Naive thymus-derived CD4-positive, alpha-beta T cell (primary cell): ENCODE measurements at regions not wholly inside any gene's neighbourhood (a gene's known extent, or its start where the extent isn't known, plus 50 kb on each side); places are given as distances from the start of the nearest gene placed in this dataset.

Experiments used
- ATAC-seq: fragments of 150-1000 bp; cut with Tn5 transposase; 2 replicates; pipeline ENCODE4 v1.10.0; 2021; ENCODE audit warnings: mild to moderate bottlenecking, moderate library complexity
- CTCF ChIA-PET: fragments of 350-600 bp; sonication (Branson Sonifier 250); formaldehyde crosslinking; loops from one replicate; lab custom pipeline; 2021; ENCODE audit warnings: antibody characterized with exemption; lab: Charles Lee
- POLR2A ChIA-PET: fragments of 350-600 bp; sonication (Branson Sonifier 250); formaldehyde crosslinking; loops from one replicate; lab custom pipeline; 2021; ENCODE audit warnings: antibody characterized with exemption, inconsistent platforms; lab: Charles Lee
- DNase-seq, 9 donors: peaks; one replicate each; pipeline versions ENCODE4 v3.0.0 to v3.0.0-alpha.2; 2020 to 2022; ENCODE audit warnings: mixed read lengths in 1 of 9
- H3K27ac ChIP-seq: one replicate; pipeline ENCODE4 v1.7.0; 2013; ENCODE audit warnings: mild to moderate bottlenecking, low read depth, low read length, moderate library complexity
- H3K27me3 ChIP-seq, 2 donors: one replicate each; pipeline ENCODE4 v1.7.0; 2013; ENCODE audit warnings: low read length in 2 of 2, mild to moderate bottlenecking in 2 of 2, moderate library complexity in 2 of 2; ENCODE audit not compliant: control insufficient read depth in 2 of 2, insufficient read depth in 2 of 2
- H3K36me3 ChIP-seq, 3 experiments: 1 replicate in 2 of 3; 2 replicates in 1 of 3; pipeline ENCODE4 v1.7.0; 2013; ENCODE audit warnings: low read length in 3 of 3, mild to moderate bottlenecking in 3 of 3, moderate library complexity in 1 of 3; ENCODE audit not compliant: insufficient read depth in 3 of 3, control insufficient read depth in 2 of 3
- H3K4me1 ChIP-seq, 2 donors: one replicate each; pipeline ENCODE4 v1.7.0; 2013; ENCODE audit warnings: low read length in 2 of 2, mild to moderate bottlenecking in 2 of 2, moderate library complexity in 1 of 2; ENCODE audit not compliant: control insufficient read depth in 2 of 2, insufficient read depth in 2 of 2
- H3K4me3 ChIP-seq: 2 replicates; pipeline ENCODE4 v1.7.0; 2013; ENCODE audit warnings: mild to moderate bottlenecking, low read length
- H3K9me3 ChIP-seq, 3 experiments: 1 replicate in 2 of 3; 2 replicates in 1 of 3; pipeline ENCODE4 v1.7.0; 2013; ENCODE audit warnings: low read length in 3 of 3; ENCODE audit not compliant: control insufficient read depth in 2 of 3
- H3K27ac Mint-ChIP-seq, 9 donors: one replicate each; pipeline ENCODE4 v1.8.0; 2020 to 2022; ENCODE audit warnings: mixed read lengths in 9 of 9, mild to moderate bottlenecking in 8 of 9, moderate library complexity in 5 of 9, inconsistent platforms in 2 of 9
- H3K27me3 Mint-ChIP-seq, 5 donors: one replicate each; pipeline ENCODE4 v1.8.0; 2021 to 2022; ENCODE audit warnings: mixed read lengths in 5 of 5, mild to moderate bottlenecking in 1 of 5
- H3K36me3 Mint-ChIP-seq, 5 donors: one replicate each; pipeline ENCODE4 v1.8.0; 2020 to 2022; ENCODE audit warnings: mixed read lengths in 5 of 5, mild to moderate bottlenecking in 3 of 5, inconsistent platforms in 1 of 5
- H3K4me1 Mint-ChIP-seq, 7 donors: one replicate each; pipeline ENCODE4 v1.8.0; 2020 to 2022; ENCODE audit warnings: mixed read lengths in 7 of 7, mild to moderate bottlenecking in 3 of 7, inconsistent platforms in 1 of 7
- H3K4me3 Mint-ChIP-seq, 10 donors: one replicate each; pipeline ENCODE4 v1.8.0; 2020 to 2022; ENCODE audit warnings: mild to moderate bottlenecking in 10 of 10, mixed read lengths in 10 of 10, moderate library complexity in 6 of 10, inconsistent platforms in 2 of 10
- H3K9me3 Mint-ChIP-seq, 11 donors: one replicate each; pipeline ENCODE4 v1.8.0; 2020 to 2022; ENCODE audit warnings: mixed read lengths in 11 of 11, mild to moderate bottlenecking in 4 of 11, inconsistent platforms in 1 of 11, moderate library complexity in 1 of 11
- intact Hi-C, 2 donors: fragments of 100-400 bp; cut with micrococcal nuclease; formaldehyde crosslinking; loops; one replicate each; pipeline ENCODE4 v1.15.1; 2023

- Histone ChIP-seq H3K27me3 (peaks cover 0 to 3% of the 10 kb centered on the region in 2 donors), H3K36me3 (no peaks in the 10 kb centered on the region), H3K9me3 (peaks cover 0 to 5% (median 0%) of the 10 kb centered on the region in 3 experiments), H3K4me3 (no peak overlapping the region), H3K27ac (no peak overlapping the region), H3K4me1 (no peaks in the 10 kb centered on the region)
- Mint-ChIP-seq H3K36me3 (no peaks in the 10 kb centered on the region), H3K4me1 (no peaks in the 10 kb centered on the region), H3K9me3 (peaks cover 0 to 13% (median 4%) of the 10 kb centered on the region in 11 donors), H3K27me3 (peaks cover 0 to 3% (median 0%) of the 10 kb centered on the region in 5 donors), H3K27ac (no peak overlapping the region), H3K4me3 (no peak overlapping the region)
- intact Hi-C loops = no loop called here
- ChIA-PET CTCF (no interaction called here), POLR2A (no interaction called here)
- no peak for ATAC-seq
- DNase-seq = no peak
Measured at GRCh38 chr16:51290442-51291285, 139.6 kb upstream of the SALL1 start.

DNA sequence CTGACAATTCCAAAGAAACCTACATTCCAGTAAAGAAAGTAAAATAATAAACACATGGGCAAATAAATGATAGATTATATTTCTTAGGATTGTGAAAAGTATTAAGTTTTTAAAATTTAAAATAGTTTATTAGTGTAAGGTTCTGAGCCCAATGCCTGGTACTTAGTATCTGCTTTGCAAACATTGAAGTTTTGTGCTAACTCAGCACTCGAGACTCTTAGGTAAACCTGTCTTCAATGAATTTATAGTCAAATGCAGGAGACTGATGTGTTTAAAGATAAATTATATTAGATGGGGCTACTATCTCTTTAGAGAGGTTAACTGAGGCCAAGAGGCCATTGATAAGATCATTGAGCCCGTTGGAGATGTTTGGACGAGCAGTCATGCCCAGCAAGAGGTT lies 138.3 kb upstream of the SALL1 start:
- H3K27me3 Mint-ChIP-seq = no peaks in the 10 kb centered on the region
- Histone ChIP-seq H3K4me1 (no peaks in the 10 kb centered on the region), H3K27me3 (peaks cover 0 to 3% of the 10 kb centered on the region in 2 donors), H3K27ac (no peak overlapping the region), H3K9me3 (peaks cover 0 to 5% (median 0%) of the 10 kb centered on the region in 3 experiments), H3K36me3 (no peaks in the 10 kb centered on the region), H3K4me3 (no peak overlapping the region)
- no peak overlapping the region for H3K4me3 Mint-ChIP-seq
- DNase-seq (no peak), ATAC-seq (no peak)
- H3K27ac Mint-ChIP-seq = no peak overlapping the region
- POLR2A ChIA-PET = no interaction called here
- intact Hi-C loops = no loop called here
- H3K9me3 Mint-ChIP-seq = peaks cover 0 to 11% (median 3%) of the 10 kb centered on the region in 11 donors
- no peaks in the 10 kb centered on the region for H3K36me3 Mint-ChIP-seq
- H3K4me1 Mint-ChIP-seq = no peaks in the 10 kb centered on the region
- CTCF ChIA-PET = no interaction called here

GRCh38 chr16:51287121-51287755 lies 136.2 kb upstream of the SALL1 start:
- Histone ChIP-seq H3K4me1 (no peaks in the 10 kb centered on the region), H3K27me3 (peaks cover 0 to 3% of the 10 kb centered on the region in 2 donors), H3K36me3 (no peaks in the 10 kb centered on the region), H3K9me3 (peaks cover 0 to 5% (median 0%) of the 10 kb centered on the region in 3 experiments), H3K27ac (no peak overlapping the region), H3K4me3 (no peak overlapping the region)
- POLR2A ChIA-PET = no interaction called here
- no peak for ATAC-seq
- DNase-seq = no peak
- CTCF ChIA-PET = no interaction called here
- H3K4me1 Mint-ChIP-seq = no peaks in the 10 kb centered on the region
- H3K27ac Mint-ChIP-seq = no peak overlapping the region
- no peak overlapping the region for H3K4me3 Mint-ChIP-seq
- H3K36me3 Mint-ChIP-seq = no peaks in the 10 kb centered on the region
- intact Hi-C loops = no loop called here
- peaks cover 0 to 11% (median 3%) of the 10 kb centered on the region in 11 donors for H3K9me3 Mint-ChIP-seq
- H3K27me3 Mint-ChIP-seq = no peaks in the 10 kb centered on the region

DNA sequence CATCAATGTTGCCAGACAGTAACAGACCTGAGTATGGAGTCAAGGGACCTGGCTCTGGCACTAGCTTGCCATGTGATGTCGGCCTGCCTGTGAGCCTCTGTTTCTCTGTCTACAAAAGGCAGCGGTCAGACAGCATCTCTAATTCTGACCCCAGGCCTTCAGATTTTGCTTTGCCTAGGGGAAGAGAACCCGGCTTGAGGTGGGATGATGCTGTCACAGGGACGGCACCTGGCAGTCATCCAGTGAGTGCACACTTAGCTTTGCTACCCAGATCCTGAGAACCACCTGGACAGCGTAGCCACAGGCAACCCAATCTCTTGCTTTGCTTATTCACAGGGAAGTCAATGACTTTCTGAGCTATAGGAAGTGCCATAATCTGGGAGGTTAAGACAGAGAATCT lies 135.2 kb upstream of the SALL1 start:
- Mint-ChIP-seq H3K27ac (no peak overlapping the region), H3K36me3 (no peaks in the 10 kb centered on the region), H3K27me3 (no peaks in the 10 kb centered on the region), H3K4me3 (no peak overlapping the region), H3K9me3 (peaks cover 0 to 11% (median 2%) of the 10 kb centered on the region in 11 donors), H3K4me1 (no peaks in the 10 kb centered on the region)
- Histone ChIP-seq H3K9me3 (peaks cover 0 to 5% (median 0%) of the 10 kb centered on the region in 3 experiments), H3K4me1 (no peaks in the 10 kb centered on the region), H3K27ac (no peak overlapping the region), H3K36me3 (no peaks in the 10 kb centered on the region), H3K27me3 (peaks cover 0 to 3% of the 10 kb centered on the region in 2 donors), H3K4me3 (no peak overlapping the region)
- intact Hi-C loops = no loop called here
- DNase-seq (no peak), ATAC-seq (no peak)
- POLR2A ChIA-PET = no interaction called here
- CTCF ChIA-PET = no interaction called here

DNA sequence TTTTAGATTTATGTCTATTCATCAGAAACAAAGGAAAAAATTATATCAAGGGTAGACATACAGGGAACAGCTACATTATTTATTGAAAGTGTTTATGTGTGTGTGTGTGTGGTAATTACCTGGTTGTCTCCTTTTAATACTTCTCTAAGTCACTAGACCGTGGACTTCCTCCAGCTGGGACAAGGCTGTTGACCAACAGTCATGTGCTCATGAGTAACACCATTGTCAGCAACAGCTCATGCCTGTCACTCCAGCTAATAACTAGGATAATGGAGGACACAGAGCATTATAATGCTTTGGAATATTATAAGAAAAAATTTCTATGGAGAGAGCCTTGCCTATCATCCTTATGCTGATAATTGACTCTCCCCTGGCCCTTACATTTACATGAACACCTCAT lies 125.3 kb upstream of the SALL1 start:
- DNase-seq (no peak), ATAC-seq (no peak)
- no peak overlapping the region for H3K4me3 ChIP-seq
- Mint-ChIP-seq H3K27me3 (no peaks in the 10 kb centered on the region), H3K36me3 (no peaks in the 10 kb centered on the region), H3K9me3 (peaks cover 0 to 11% (median 4%) of the 10 kb centered on the region in 11 donors), H3K4me1 (no peaks in the 10 kb centered on the region), H3K27ac (no peak overlapping the region), H3K4me3 (no peak overlapping the region)
- no peaks in the 10 kb centered on the region for H3K9me3 ChIP-seq
- no peaks in the 10 kb centered on the region for H3K4me1 ChIP-seq
- CTCF ChIA-PET = no interaction called here
- H3K27ac ChIP-seq = no peak overlapping the region
- intact Hi-C loops = no loop called here
- no peaks in the 10 kb centered on the region for H3K27me3 ChIP-seq
- POLR2A ChIA-PET = no interaction called here
- H3K36me3 ChIP-seq = no peaks in the 10 kb centered on the region

- H3K4me1 Mint-ChIP-seq = no peaks in the 10 kb centered on the region
- H3K9me3 Mint-ChIP-seq = peaks cover 0 to 14% (median 5%) of the 10 kb centered on the region in 11 donors
- no peak overlapping the region for H3K27ac Mint-ChIP-seq
- DNase-seq = no peak
- no peaks in the 10 kb centered on the region for H3K4me1 ChIP-seq
- ChIA-PET POLR2A (no interaction called here), CTCF (no interaction called here)
- H3K4me3 Mint-ChIP-seq = no peak overlapping the region
- H3K9me3 ChIP-seq = no peaks in the 10 kb centered on the region
- no peaks in the 10 kb centered on the region for H3K36me3 ChIP-seq
- H3K27me3 ChIP-seq = no peaks in the 10 kb centered on the region
- H3K4me3 ChIP-seq = no peak overlapping the region
- no peaks in the 10 kb centered on the region for H3K36me3 Mint-ChIP-seq
- intact Hi-C loops = no loop called here
- no peak overlapping the region for H3K27ac ChIP-seq
- ATAC-seq = no peak
- H3K27me3 Mint-ChIP-seq = no peaks in the 10 kb centered on the region
Measured at GRCh38 chr16:51272420-51272819, 121.3 kb upstream of the SALL1 start.
